HG03565 (cell line): ENCODE measurements at regions not wholly inside any gene's neighbourhood (a gene's known extent, or its start where the extent isn't known, plus 50 kb on each side); places are given as distances from the start of the nearest gene placed in this dataset.

Experiments used
- ATAC-seq: cut with Tn5 transposase; IDR thresholded peaks from one replicate; pipeline ENCODE4 v1.9.1; 2021; ENCODE audit warnings: mild to moderate bottlenecking, moderate library complexity; ENCODE audit not compliant: unreplicated experiment

DNA sequence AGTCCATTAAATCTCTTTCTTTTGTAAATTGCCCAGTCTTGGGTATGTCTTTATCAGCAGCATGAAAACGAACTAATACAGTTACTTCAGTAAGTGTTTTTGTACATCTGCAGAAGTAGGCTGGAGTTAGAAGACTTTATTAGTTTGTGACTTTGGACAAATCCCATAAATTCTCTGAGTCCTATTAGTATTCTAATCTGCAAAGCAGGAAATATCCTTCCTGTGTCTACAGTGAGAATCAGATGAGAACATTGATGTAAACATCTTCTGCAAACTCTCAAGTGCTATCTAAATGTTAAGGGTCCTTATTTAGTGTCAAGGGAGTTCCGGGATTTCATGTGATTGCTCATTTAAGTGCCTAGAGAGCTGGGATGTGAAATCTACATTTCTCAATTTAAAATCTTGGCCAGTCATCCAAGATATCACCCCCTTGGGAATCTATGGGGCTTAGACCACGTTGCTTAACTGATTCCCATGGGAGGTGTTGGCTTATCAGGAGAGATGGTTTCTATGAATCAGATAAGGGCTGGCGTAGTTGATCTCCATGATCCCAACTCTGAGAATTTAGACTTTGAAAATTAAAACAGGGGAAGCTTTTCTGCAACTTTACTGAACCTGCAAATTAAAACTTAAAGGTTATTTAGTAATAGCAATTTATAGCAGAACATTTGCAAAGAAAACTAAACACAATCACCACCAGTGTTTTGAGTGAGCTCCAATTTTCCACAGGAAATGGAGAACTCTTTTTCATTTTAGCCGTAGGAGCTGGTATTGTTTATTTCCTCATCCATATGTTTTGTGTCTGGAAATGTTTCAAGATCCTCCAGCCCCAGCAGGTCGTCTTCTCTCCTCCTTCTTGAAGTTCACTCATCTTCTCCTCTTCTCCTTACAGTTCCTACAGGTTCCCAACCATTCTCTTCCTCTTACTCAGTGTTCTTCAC is 241.6 kb upstream of the CD180 start:
- ATAC-seq: no peak

- no peak for ATAC-seq
Measured at GRCh38 chr5:67435032-67435431, 238.4 kb upstream of the CD180 start.

GRCh38 chr5:67434466-67434865 is 237.9 kb upstream of the CD180 start:
- no peak for ATAC-seq

DNA sequence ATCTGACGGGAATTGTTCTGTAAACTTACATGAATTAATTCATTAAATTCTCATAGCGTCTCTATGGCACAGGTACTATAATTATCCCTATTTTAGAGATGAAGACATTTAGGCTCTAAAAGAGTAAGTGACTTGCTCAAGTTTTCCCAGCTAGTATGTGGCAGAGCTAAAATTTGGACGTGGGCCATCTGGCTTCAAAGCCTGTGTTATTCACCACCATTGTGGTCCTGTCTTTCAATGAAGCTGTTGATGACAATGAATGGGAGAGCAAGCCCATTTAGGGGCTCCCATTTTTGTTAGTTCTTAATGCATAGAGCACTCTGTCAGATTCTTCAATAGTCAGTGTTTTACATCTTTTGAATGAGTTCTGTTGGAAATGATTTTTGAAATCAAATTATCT is 236.0 kb upstream of the CD180 start:
- ATAC-seq: no peak

- ATAC-seq: no peak
Measured at GRCh38 chr5:67431191-67431590, 234.6 kb upstream of the CD180 start.

DNA sequence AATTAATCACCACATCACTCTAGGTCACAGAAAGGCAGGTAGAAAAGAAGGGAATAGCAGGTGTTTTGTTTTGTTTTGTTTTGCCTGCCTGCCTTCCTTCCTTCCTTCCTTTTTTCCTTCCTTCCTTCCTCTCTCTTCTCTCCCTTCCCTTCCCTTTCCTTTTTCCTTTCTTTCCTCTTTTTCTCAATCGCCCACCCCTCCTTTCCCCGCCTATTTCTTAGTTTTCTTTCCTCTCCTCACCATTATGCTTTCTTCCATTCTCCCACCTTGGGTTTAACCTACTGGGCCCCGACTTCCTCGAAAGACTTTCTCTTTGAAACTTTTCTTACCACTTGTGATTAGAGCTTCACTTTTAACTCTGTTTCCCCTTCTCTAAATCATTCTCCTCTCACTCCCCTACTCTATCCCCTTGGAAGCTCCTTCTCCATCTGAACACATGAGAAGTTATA is 231.3 kb upstream of the CD180 start:
- no peak for ATAC-seq

- ATAC-seq: no peak
Measured at GRCh38 chr5:67426961-67427849, 230.6 kb upstream of the CD180 start.

DNA sequence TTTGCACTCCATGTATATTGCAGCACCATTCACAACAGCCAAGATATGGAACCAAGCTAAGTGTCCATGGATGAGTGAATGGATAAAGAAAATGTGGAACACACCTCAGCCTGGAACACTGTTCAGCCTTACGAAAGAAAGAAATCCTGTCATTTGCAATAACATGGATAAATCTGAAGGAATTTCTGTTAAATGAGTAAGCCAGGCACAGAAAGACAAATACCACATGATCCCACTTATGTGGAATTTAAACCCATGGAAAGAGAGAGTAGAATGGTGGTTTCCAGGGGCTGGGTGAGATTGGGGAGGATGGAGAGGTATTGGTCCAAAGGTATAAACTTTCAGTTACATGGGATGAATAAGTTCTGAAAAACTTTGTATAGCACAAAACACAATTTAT is 228.9 kb upstream of the CD180 start:
- no peak for ATAC-seq

GRCh38 chr5:67417839-67418238 is 221.2 kb upstream of the CD180 start:
- no peak for ATAC-seq

GRCh38 chr5:67416986-67417385 is 220.4 kb upstream of the CD180 start:
- ATAC-seq: no peak

- peak; percentile 57 for ATAC-seq
Measured at GRCh38 chr5:67416133-67416937, 219.7 kb upstream of the CD180 start.

GRCh38 chr5:67414712-67415111 is 218.1 kb upstream of the CD180 start:
- ATAC-seq: no peak

DNA sequence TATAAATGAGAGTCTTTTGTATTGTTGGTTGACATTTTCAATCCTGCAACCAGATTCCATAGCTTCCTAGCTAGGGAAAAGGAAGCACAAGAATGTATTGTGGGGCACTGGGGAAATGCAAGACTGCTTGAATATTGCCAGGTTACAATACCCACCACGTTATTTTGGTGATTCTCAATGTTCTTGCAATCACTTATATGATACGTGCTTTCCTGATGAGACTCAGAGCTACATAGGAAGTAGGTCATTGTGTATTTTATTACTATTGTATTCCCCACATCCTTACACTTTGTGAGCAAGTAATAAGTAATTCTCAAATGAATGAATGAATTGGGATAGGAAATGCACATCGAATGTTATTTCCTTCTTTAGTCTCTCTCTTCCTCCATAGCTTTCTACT is 217.1 kb upstream of the CD180 start:
- no peak for ATAC-seq

GRCh38 chr5:67409126-67409777 is 212.7 kb upstream of the CD180 start:
- no peak for ATAC-seq

DNA sequence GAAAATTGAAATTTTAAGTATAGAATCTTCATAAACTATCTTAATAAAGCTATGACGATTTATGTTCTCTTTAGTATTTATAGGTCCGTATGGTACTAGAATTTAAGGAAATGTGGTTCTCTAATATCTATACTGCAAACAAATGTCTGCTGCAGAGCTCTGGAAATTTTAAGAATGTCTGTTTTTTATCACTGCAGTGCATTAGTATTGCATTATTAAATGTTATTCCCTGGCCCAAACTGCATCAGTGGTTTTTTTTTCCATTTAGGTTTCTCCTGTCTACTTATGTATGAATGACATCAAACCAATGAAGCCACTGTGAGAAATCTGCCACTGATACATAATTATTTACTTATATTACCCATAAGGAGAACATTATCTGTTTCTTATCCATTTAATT is 211.4 kb upstream of the CD180 start:
- ATAC-seq: no peak

DNA sequence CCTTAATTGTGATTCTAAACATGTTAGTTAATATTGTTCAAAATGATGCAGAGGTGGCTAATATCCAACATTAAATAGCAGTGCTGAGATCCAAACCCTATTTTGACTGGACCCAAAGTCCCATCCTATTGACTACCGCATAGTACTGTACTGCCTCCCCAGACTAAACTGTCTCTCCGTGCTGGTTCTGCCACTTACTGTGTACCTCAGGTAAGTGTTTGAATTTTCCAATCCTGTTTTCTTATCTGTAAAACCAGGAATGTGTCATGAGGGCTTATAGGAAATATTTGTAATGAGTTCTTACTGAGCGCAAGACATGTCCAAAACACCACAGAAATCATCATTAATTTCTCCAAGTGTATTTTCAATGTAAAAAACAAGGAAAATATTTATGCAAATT is 209.2 kb upstream of the CD180 start:
- no peak for ATAC-seq

- no peak for ATAC-seq
Measured at GRCh38 chr5:67405101-67405364, 208.4 kb upstream of the CD180 start.

GRCh38 chr5:67404256-67405100 is 207.9 kb upstream of the CD180 start:
- ATAC-seq: no peak

DNA sequence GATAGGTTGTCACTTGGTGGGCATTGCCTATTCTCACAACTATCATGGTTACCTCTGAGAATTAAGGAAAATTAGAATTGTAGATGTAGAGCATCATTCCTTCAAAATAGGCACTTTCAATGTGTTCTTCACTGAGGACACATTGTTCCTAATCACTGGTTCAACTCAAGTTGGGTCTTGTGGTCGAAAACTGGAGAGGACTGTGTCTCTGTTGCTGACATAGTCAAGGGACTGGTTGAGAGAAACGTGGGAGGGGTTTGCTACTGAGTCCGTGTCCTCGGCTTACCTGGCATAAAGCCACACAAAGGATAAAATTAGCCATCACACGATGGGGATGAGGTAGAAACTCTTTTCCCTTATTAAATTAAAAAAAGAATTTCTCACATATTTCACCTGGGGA is 205.9 kb upstream of the CD180 start:
- no peak for ATAC-seq

- ATAC-seq: no peak
Measured at GRCh38 chr5:67401172-67401571, 204.6 kb upstream of the CD180 start.
